Osteocyte (in vitro differentiated cells): ENCODE measurements at regions not wholly inside any gene's neighbourhood (a gene's known extent, or its start where the extent isn't known, plus 50 kb on each side); places are given as distances from the start of the nearest gene placed in this dataset.
A peak's percentile ranks its signal among the peaks of the same experiment; 100 is the strongest.

Experiments used
- DNase-seq: peaks from one replicate; pipeline ENCODE4 v3.0.0; 2021; ENCODE audit warnings: mixed read lengths; ENCODE audit not compliant: unreplicated experiment; ENCODE audit errors: extremely low spot score
- H3K27ac Mint-ChIP-seq: one replicate; pipeline ENCODE4 v1.8.0; 2021; ENCODE audit warnings: mild to moderate bottlenecking, mixed read lengths; ENCODE audit not compliant: unreplicated experiment
- H3K27me3 Mint-ChIP-seq: one replicate; pipeline ENCODE4 v1.8.0; 2021; ENCODE audit warnings: mixed read lengths; ENCODE audit not compliant: unreplicated experiment
- H3K36me3 Mint-ChIP-seq: one replicate; pipeline ENCODE4 v1.8.0; 2021; ENCODE audit warnings: mixed read lengths; ENCODE audit not compliant: unreplicated experiment
- H3K4me1 Mint-ChIP-seq: one replicate; pipeline ENCODE4 v1.8.0; 2021; ENCODE audit warnings: mixed read lengths; ENCODE audit not compliant: unreplicated experiment
- H3K4me3 Mint-ChIP-seq: one replicate; pipeline ENCODE4 v1.8.0; 2021; ENCODE audit warnings: mild to moderate bottlenecking, moderate library complexity, mixed read lengths; ENCODE audit not compliant: unreplicated experiment
- H3K9me3 Mint-ChIP-seq: one replicate; pipeline ENCODE4 v1.8.0; 2021; ENCODE audit warnings: mixed read lengths; ENCODE audit not compliant: unreplicated experiment
- TF ChIP-seq, protein P1 (sequence below): fragments of 200-600 bp; sonication (generic); IDR thresholded peaks from 2 replicates; pipeline ENCODE4 v1.5.0; 2021; ENCODE audit warnings: antibody characterized with exemption, mild to moderate bottlenecking, moderate library complexity

DNA sequence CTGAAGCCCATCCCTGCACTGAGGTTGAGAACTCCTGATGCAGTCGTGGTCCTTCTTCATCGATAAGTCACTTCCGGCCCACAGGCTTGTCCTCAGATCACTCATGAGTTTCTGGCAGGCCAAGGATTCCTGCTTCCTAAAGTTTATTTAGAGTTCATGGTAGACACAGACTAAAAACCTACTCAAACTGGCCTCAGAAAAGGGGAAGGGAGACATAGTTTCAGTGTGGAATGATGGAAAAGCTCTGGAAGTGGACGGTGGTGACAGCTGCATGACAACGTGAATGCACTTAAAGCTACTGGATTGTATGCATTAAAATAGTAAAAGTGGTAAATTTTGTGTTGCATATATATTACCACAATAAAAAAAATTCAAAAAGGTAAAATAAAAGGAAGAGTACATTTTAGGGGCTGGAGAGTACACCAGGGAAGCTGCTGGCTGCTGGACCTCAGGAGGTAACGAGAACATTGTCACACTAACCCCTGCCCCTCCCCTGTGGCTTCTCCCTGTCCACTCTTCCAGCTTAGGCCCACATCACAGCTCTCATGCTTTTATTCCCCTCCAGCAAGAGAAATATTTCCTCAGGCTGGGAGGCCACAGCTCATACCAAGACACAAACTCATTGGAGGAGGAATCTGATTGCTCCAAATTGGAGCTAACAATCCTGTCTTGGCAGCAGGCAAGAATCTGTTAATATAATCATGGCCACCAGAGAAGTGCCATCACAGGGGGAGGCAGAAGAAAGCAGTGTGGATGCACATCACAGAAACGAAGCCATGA is 741.0 kb downstream of the UQCRFS1 start:
- no peak overlapping the region for H3K27ac Mint-ChIP-seq
- H3K9me3 Mint-ChIP-seq, result no peaks in the 10 kb centered on the region
- H3K4me1 Mint-ChIP-seq, result peaks cover 23% of the 10 kb centered on the region
- no peaks in the 10 kb centered on the region for H3K36me3 Mint-ChIP-seq
- no peak overlapping the region for H3K4me3 Mint-ChIP-seq
- no peak for DNase-seq
- TF ChIP-seq, protein P1, sequence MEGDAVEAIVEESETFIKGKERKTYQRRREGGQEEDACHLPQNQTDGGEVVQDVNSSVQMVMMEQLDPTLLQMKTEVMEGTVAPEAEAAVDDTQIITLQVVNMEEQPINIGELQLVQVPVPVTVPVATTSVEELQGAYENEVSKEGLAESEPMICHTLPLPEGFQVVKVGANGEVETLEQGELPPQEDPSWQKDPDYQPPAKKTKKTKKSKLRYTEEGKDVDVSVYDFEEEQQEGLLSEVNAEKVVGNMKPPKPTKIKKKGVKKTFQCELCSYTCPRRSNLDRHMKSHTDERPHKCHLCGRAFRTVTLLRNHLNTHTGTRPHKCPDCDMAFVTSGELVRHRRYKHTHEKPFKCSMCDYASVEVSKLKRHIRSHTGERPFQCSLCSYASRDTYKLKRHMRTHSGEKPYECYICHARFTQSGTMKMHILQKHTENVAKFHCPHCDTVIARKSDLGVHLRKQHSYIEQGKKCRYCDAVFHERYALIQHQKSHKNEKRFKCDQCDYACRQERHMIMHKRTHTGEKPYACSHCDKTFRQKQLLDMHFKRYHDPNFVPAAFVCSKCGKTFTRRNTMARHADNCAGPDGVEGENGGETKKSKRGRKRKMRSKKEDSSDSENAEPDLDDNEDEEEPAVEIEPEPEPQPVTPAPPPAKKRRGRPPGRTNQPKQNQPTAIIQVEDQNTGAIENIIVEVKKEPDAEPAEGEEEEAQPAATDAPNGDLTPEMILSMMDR, result no peak
- H3K27me3 Mint-ChIP-seq, result no peaks in the 10 kb centered on the region

DNA sequence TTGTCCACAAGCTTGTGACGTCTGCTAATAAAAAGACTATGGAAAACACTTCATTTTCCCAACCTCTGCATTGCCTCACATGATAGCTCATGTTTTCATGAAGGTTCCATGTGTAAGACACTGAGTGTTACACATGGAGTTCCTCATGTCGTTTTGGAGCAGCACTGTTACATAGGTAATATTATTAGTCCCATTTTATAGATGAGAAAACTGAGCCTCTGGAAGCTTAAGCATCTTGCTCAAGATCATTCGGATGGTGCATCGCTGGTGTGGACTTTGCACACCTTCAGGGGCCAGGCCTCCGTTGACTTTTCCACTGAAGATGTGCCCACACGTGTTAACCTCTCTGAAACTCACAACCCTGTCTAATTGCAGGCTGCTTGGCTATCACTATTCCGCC is 743.4 kb downstream of the UQCRFS1 start:
- Mint-ChIP-seq H3K4me3 (no peak overlapping the region), H3K27ac (no peak overlapping the region), H3K9me3 (no peaks in the 10 kb centered on the region), H3K36me3 (no peaks in the 10 kb centered on the region), H3K4me1 (peaks cover 23% of the 10 kb centered on the region), H3K27me3 (no peaks in the 10 kb centered on the region)
- DNase-seq, result no peak
- TF ChIP-seq, protein P1, result no peak

DNA sequence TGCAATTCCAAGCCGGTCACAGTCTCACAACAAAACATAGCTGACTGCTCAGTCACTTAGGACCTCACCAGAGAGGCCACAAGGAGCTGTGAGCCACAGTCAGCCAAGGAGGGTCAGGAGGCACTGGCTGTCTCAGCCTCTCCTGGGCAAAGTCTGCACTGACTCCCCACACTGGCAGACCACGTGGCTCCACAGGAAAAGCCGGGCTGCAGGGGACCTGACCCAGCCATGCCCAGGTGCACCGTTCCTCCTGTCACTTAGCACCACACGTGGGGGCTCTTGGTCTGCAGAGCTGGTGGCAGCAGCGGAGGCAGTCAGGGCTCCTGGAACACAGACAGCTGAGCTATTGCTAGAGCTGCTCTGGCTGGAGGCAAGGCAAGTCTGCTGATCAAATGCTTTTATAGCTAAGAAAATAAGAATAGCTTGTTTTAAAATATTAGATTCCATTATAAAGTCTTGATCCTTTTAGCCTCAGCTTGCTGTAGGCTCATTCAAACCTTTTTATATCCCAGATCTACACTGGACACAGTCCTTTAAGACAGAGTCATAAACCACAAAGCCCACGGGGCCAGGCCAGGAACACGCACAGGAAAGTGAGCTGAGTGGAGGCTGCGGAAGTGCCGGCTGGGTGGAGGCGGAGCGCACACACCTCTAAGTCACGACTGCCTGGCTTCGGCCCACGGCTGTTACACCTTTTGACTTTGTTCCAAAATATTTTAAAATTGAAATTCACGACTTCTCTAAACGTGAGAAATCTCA is 744.1 kb downstream of the UQCRFS1 start:
- Mint-ChIP-seq H3K36me3 (no peaks in the 10 kb centered on the region), H3K27ac (peak overlapping the region; percentile 38), H3K27me3 (no peaks in the 10 kb centered on the region), H3K4me1 (peaks cover 23% of the 10 kb centered on the region), H3K4me3 (no peak overlapping the region), H3K9me3 (no peaks in the 10 kb centered on the region)
- DNase-seq, result no peak
- TF ChIP-seq, protein P1, result no peak

DNA sequence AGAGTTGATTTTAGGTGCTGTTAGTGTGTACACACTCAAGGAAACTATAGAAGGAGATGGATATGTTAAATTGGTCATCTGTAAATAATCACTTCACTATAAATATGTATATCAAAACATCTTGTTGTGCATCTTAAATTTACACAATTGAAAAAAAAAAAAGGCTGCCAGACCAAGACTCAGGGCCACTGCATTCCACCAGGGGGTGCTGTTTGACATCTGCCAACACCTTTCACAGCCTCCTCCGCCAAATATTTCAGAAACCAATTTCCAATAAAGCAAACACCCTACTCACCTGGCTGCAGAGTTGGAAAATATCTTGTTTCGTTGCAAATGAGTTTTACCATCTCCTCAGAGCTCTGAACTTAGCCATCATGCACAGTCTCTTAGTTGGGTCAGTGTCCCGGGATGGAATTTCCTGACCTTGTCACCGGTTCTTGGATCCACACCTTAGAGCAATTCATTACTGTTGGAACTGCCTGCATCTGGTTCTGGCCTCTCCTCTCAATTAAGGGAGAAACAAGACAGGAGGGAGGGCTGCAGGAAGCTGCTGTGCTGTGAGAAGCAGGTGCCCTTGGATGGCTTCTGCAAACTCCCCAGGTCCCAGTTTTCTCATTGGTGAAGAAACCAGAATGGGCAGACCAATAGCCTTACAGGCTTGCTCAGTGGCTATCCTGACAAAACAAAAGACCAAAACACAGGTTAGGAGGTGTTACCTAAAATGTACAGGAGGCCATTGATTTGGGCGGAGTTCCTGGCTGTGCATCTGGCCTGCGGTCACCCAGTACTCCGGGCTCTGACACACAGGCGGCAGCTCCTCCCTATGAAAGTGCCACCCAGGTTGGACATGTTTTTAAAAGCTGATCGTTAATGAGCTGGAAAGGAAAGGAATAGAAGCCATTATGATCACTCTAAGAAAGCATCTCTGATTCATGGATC is 746.6 kb downstream of the UQCRFS1 start:
- Mint-ChIP-seq H3K4me3 (no peak overlapping the region), H3K36me3 (no peaks in the 10 kb centered on the region), H3K9me3 (no peaks in the 10 kb centered on the region), H3K4me1 (peaks cover 16% of the 10 kb centered on the region), H3K27me3 (no peaks in the 10 kb centered on the region), H3K27ac (no peak overlapping the region)
- DNase-seq, result no peak
- TF ChIP-seq, protein P1, result peak; percentile 82
